Astrocyte (in vitro differentiated cells and primary cell): ENCODE measurements at regions not wholly inside any gene's neighbourhood (a gene's known extent, or its start where the extent isn't known, plus 50 kb on each side); places are given as distances from the start of the nearest gene placed in this dataset.

Experiments
- EZH2 ChIP-seq: IDR thresholded peaks from 2 replicates; pipeline ENCODE4 v1.6.1; 2012; ENCODE audit warnings: mild to moderate bottlenecking, low read length, inconsistent platforms; ENCODE audit not compliant: insufficient read depth
- TF ChIP-seq, protein P1 (sequence below): IDR thresholded peaks from 2 replicates; pipeline ENCODE4 v1.5.1; 2011; ENCODE audit warnings: low read depth, mild to moderate bottlenecking, inconsistent platforms, low read length, moderate library complexity; ENCODE audit not compliant: insufficient read depth

GRCh38 chr2:2838548-2838845, 507.4 kb upstream of the MYT1L start:
- no peak for TF ChIP-seq EZH2
- TF ChIP-seq, protein P1, sequence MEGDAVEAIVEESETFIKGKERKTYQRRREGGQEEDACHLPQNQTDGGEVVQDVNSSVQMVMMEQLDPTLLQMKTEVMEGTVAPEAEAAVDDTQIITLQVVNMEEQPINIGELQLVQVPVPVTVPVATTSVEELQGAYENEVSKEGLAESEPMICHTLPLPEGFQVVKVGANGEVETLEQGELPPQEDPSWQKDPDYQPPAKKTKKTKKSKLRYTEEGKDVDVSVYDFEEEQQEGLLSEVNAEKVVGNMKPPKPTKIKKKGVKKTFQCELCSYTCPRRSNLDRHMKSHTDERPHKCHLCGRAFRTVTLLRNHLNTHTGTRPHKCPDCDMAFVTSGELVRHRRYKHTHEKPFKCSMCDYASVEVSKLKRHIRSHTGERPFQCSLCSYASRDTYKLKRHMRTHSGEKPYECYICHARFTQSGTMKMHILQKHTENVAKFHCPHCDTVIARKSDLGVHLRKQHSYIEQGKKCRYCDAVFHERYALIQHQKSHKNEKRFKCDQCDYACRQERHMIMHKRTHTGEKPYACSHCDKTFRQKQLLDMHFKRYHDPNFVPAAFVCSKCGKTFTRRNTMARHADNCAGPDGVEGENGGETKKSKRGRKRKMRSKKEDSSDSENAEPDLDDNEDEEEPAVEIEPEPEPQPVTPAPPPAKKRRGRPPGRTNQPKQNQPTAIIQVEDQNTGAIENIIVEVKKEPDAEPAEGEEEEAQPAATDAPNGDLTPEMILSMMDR, result no peak
